Pulmonary artery endothelial cell (primary cell): ENCODE measurements at regions not wholly inside any gene's neighbourhood (a gene's known extent, or its start where the extent isn't known, plus 50 kb on each side); places are given as distances from the start of the nearest gene placed in this dataset.
"Not testable (repeated sequence)": the region's sequence is repeated elsewhere in the genome, so short reads cannot be mapped to it uniquely, and the experiment has no call there.

Experiments
- DNase-seq: peaks from one replicate; pipeline ENCODE4 v3.0.0-alpha.2; 2011; ENCODE audit warnings: low read depth, low spot score

DNA sequence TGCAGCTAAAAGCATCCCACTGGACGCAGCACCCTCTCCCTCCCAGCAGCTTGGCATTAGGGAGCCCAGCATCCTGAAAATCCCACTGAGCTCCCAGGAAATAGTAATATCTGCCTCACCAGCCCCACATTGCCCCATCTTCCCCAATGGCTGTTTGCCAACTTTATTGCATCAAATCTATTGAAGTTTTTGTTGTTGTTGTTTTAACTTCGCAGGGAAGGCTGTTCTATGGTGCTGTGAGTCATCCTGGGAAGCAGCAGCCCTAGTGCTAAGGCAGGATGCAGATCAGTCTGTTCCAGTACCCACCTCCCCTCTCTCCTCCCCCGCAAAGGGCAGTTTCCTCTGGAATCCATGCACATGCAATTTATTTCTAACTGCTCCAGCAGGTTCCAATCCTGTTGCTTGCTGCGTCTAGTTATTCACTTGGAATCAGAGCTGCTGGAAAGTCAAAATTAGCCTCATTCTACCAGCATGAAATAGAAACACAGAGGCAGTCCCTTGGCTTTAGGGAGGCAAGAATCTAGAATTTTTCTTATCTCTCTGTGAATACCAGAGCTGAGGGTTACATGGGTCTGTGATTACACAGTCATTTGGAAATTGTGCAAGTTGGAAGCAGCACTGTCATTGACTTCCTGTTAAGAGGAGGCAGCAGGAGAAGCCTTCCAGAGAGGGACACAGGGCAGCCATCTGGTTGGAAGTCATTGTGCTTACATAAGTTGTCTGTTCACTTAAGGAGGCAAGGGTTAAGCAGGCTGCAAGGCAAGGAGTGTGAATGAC is 115.9 kb upstream of the CACUL1 start:
- peak; percentile 60 for DNase-seq

DNA sequence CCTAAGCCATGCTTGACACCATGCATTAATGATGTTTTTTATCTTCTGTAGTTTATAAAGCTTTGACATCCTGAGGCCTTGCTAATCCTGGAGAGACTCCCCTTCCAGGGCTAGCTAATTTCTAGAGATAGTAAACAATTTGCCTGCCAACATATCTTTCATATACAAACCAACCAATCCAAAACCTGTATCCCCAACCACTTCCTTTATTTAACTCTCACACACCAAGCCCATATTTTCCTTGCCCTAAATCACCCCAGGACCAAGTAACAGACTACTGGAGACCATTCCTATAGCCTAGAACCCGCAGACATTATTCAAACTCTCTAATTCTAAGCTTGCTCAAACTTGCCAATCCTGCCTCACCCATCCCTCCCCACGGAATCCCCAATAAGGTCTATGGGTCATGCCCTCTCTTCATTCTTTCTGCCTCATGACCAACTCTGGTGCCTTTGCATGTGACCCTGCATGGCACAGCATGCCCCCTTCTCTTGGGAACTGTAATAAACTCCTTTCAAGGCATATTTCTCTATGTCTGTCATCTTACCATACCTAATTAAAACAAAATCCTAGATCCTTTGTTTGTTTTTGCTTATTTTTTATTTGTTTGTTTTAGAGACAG is 116.6 kb upstream of the CACUL1 start:
- DNase-seq: no peak

DNA sequence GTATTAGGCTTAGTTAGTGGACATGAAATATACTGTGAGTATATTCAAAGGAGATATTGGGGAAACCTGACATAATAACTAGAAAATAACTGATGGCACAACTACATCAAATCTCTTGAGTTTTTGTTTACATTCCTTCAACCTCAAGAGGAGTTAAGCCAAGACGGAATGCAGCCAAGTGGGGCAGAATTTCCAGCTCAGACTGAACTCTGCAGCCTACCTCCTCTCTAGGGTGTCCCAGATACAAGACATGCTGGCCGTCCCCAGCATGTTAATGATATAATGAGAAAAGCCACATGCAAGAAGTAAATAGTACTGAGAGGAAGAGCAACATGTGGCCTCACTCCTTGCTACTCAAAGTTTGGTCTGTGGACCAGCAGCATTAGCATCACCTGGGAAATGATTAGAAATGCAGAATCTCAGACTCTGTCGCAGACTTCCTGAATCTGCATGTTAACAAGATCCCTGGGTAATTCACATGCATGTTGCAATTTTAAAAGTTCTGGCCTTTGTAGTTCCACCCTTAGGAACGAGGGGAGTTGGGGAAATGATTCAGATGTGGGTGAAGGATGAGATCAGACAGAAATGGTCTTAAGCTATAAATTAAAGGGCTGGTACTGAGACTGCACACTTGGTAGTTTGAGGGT is 118.4 kb upstream of the CACUL1 start:
- no peak for DNase-seq

DNA sequence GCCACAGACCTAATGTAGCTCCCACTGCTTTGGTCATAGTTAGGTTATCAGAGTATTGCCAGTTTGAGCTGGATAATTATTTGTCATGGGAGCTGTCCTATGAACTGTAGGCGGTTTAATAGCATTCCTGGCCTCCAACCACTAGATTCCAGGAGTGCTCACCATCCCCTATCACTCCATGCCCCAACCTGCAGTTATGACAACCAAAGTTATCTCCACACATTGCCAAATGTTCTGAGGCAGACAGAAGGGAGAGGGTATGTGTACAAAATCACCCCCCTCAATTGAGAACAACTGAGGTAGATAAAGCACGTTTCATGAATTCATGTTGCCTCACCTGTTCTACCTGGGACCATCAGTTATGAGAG is 119.0 kb upstream of the CACUL1 start:
- no peak for DNase-seq

DNA sequence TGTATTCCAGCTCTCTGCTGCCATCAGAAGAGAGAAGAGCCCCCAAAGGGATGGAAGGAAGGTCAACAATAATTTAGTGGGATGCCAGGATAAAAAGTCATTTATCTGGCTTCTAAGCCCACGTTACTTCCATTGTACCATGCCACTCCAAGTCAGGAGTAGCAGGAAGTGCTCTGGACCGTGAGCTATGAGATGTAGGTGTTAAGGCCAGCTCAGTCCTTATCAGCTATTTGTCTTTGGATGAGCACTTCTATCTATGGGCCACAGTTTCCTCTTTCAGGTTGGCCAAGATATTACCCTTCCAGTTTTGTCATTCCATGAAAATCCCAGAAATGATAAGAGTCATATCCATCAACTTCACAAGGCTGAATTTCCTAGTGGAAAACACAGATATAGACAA is 119.4 kb upstream of the CACUL1 start:
- DNase-seq: no peak

DNA sequence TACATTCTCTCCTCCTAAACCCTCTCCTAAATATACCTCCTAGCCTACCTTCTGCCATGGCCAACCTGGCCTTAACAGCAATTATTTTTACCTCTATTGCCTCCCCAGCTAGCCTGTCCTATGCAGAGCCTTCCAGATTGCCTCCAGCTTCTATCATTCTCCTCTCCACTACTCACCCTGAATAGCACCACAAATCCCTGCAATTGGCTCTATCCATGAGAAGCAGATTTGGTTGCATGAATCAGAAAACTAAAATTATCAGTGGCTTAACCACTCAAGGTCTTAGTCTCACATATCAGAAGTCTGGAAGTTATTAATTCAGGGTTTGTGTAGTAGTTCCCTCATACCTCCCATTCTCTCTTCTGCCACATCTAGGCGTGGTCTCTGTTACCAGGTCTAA is 120.3 kb upstream of the CACUL1 start:
- no peak for DNase-seq

GRCh38 chr10:118882741-118883140 is 128.0 kb upstream of the CACUL1 start:
- DNase-seq: no peak

- DNase-seq: no peak
These were observed 137.3 kb upstream of the NANOS1 start for GRCh38 chr10:118892255-118892654.

- DNase-seq: not testable (repeated sequence)
These were observed 134.6 kb upstream of the NANOS1 start for GRCh38 chr10:118894891-118895290.

- no peak for DNase-seq
These were observed 128.9 kb upstream of the NANOS1 start for GRCh38 chr10:118900617-118901016.

- no peak for DNase-seq
These were observed 128.1 kb upstream of the NANOS1 start for GRCh38 chr10:118901380-118901779.

DNA sequence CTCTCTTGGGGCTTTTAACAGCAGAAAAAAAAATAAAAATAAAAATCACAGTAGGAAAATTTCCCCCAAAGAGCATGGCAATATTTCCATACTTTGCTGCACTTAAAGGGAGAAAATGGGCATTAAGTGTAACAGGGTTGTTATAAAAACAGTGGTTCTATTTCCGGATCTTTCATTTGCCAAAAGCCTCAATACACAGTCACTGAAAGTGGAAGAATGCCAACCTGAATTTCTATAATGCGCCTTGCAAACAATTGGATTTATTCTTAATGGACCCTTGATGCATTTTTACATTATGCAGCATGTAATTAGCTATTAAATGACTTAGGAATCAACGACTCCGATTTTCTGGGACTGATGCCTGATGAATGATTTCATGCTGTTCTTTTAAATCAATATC is 127.6 kb upstream of the NANOS1 start:
- no peak for DNase-seq

DNA sequence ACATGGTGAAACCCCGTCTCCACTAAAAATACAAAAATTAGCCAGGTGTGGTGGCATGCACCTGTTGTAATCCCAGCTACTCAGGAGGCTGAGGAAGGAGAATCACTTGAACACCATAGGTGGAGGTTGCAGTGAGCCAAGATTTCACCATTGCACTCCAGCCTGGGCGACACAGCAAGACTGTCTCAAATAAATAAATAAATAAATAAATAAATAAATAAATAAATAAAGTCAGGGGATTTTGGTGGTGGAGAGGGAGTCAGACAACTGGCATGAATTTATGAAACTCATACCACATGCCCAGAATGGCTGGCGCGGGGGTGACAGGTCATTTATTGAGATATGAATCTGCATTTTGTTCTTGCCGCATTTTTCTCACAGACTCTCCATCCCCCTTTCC is 126.9 kb upstream of the NANOS1 start:
- not testable (repeated sequence) for DNase-seq

GRCh38 chr10:118903251-118903650 is 126.3 kb upstream of the NANOS1 start:
- no peak for DNase-seq

GRCh38 chr10:118903691-118904090 is 125.8 kb upstream of the NANOS1 start:
- no peak for DNase-seq

DNA sequence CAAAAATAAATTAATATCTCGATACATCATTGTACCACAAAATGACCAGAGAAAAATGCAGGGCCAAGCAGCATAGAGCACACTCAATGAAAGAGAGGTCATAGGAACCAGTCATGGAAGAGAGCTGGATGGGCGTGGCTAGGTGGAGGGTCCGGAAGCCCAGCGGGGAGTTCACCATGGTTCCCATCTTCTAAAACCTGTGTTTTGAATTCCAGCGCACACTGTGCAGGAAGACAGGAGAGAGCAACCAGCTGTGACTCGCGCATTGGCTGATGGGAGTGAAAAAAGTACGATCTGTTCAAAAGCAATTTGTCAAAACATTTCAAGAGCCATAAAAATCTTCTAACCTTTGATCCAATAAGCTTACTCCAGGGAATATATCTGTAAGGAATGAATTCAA is 125.2 kb upstream of the NANOS1 start:
- DNase-seq: no peak

DNA sequence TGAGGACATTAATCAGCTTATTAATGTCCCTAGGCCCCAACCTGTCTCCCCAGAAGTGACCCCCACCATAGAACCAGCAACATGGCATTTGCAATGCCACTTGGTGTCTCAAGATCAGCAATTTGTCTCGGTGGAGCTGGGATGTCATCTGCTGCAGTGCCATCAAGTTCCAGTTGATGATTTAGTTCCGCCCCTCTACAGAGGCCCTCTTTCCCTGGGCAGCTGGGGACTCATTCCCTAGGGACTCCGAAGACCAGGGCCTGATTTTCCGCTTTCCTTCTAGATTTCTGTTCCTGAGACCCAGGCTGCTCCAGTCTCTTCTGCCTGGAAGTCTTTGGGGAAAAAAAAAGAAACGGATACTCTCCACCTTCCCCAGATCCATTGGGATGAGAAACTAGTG is 122.5 kb upstream of the NANOS1 start:
- no peak for DNase-seq

GRCh38 chr10:118908557-118909256 is 120.8 kb upstream of the NANOS1 start:
- DNase-seq: no peak

DNA sequence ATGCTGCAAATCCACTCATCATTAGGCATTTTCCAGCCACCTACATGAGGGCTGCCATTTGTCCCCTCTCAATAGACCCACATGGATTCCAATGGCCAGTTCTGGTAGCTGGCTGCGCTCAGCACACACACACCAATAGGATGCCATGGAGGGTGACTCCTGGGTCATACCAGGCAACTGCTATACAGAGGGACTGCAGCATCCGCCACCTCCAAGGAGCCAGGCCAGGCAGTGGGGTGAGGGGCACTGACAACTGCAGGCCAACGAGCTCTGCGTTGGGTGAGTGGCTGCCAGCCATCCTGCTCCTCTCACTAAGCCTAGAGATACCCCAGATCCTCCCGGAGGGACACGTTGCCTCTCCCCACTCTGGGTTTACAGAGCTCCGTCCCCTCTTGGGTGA is 118.8 kb upstream of the NANOS1 start:
- DNase-seq: no peak

DNA sequence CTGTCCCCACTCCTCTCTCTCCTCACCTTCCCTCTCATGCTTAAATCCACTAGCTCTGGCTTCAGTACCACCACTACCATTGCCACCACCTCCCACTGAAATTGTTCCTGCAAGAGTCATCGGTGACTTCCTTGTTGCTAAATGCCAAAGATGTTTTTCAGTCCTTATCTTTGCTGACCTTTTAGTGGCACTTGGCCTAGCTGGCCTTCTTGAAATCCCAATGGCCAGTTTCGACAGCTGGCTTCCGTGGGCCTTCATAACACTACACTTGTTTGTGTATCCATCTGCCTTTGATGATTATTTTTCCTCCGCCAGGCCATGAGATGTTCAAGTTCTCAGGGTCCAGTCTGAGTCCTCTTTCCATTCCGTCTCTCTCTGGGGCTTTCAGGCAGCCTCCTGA is 118.2 kb upstream of the NANOS1 start:
- DNase-seq: peak; percentile 8

GRCh38 chr10:118912961-118913600 is 116.4 kb upstream of the NANOS1 start:
- DNase-seq: no peak

DNA sequence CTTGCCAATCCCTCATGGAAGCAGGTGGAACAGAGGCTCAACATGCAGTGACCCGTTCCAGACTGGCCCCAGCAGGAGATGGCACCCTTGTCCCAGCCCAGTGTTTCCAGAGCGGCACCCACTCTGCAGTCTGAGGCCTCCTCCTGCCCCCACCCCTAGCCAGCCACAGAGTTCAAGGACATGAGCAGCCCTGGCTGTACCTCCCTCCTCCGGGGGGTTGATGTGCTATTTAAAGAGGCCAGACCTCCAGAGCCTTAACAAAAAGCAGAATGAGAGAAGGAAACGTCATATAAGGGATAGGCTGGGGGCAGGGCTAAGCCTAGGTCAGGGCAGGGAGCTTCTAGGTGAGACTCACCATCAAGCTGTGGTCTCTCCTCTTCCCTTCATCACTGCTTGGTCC is 115.7 kb upstream of the NANOS1 start:
- DNase-seq: no peak
